Uterus (tissue), 3 donors: ENCODE measurements at regions not wholly inside any gene's neighbourhood (a gene's known extent, or its start where the extent isn't known, plus 50 kb on each side); places are given as distances from the start of the nearest gene placed in this dataset.
A peak's percentile ranks its signal among the peaks of the same experiment; 100 is the strongest.

Experiments used
- DNase-seq, 2 donors: peaks; one replicate each; pipeline ENCODE4 v3.0.0-alpha.2; 2019 to 2020
- H3K27ac ChIP-seq, 2 donors: fragments of 200-600 bp; sonication (generic); 1 replicate in 1 of 2; 2 replicates in 1 of 2; pipeline ENCODE4 v1.5.1; 2016 to 2018
- H3K27me3 ChIP-seq, 2 donors: fragments of 200-600 bp; sonication (generic); one replicate each; pipeline ENCODE4 v1.5.1; 2018 to 2019; ENCODE audit warnings: control low read depth in 1 of 2
- H3K36me3 ChIP-seq, 2 donors: fragments of 200-600 bp; sonication (generic); one replicate each; pipeline ENCODE4 v1.5.1; 2019; ENCODE audit warnings: control low read depth in 1 of 2
- H3K4me1 ChIP-seq, 2 donors: fragments of 200-600 bp; sonication (generic); one replicate each; pipeline ENCODE4 v1.5.1; 2018 to 2019; ENCODE audit warnings: control low read depth in 1 of 2
- H3K4me3 ChIP-seq, 2 donors: fragments of 200-600 bp; sonication (generic); 1 replicate in 1 of 2; 2 replicates in 1 of 2; pipeline ENCODE4 v1.5.1; 2018 to 2019; ENCODE audit warnings: mild to moderate bottlenecking in 1 of 2
- H3K9me3 ChIP-seq, 2 donors: fragments of 200-600 bp; sonication (generic); one replicate each; pipeline ENCODE4 v1.5.1; 2019; ENCODE audit warnings: control low read depth in 1 of 2
- CTCF ChIP-seq, 4 experiments: fragments of 200-600 bp in 2 of 4; fragments of 450-650 bp in 2 of 4; sonication (generic) in 2 of 4; IDR thresholded peaks; one replicate each; pipeline ENCODE4 v1.5.1; 2016 to 2019; ENCODE audit warnings: antibody characterized with exemption in 4 of 4, mild to moderate bottlenecking in 2 of 4, moderate library complexity in 1 of 4
- POLR2A ChIP-seq, 2 donors: fragments of 450-650 bp; IDR thresholded peaks; one replicate each; pipeline ENCODE4 v1.6.1; 2016; ENCODE audit warnings: antibody characterized with exemption in 2 of 2, mild to moderate bottlenecking in 1 of 2, moderate library complexity in 1 of 2
- intact Hi-C: fragments of 100-400 bp; cut with DNase I; formaldehyde crosslinking; loops from one replicate; pipeline ENCODE4 v1.15.1; 2023; ENCODE audit warnings: low total_unique reads
- donor health status: DM: yes; HTN: yes; CAD: no.

GRCh38 chr20:22904386-22904785 lies 130.7 kb upstream of the SSTR4 start:
- Histone ChIP-seq H3K4me3 (no peak overlapping the region), H3K9me3 (no peaks in the 10 kb centered on the region), H3K27me3 (no peaks in the 10 kb centered on the region), H3K27ac (no peak overlapping the region), H3K36me3 (no peaks in the 10 kb centered on the region), H3K4me1 (no peaks in the 10 kb centered on the region)
- DNase-seq: no peak
- intact Hi-C loops: no loop called here
- TF ChIP-seq CTCF (IDR thresholded peaks at IDR 0.05) (no peak), POLR2A (IDR thresholded peaks at IDR 0.05) (no peak)

GRCh38 chr20:22904905-22905304 lies 130.2 kb upstream of the SSTR4 start:
- intact Hi-C loops: no loop called here
- Histone ChIP-seq H3K27me3 (no peaks in the 10 kb centered on the region), H3K36me3 (no peaks in the 10 kb centered on the region), H3K9me3 (no peaks in the 10 kb centered on the region), H3K4me1 (no peaks in the 10 kb centered on the region), H3K27ac (no peak overlapping the region), H3K4me3 (no peak overlapping the region)
- DNase-seq: no peak
- TF ChIP-seq CTCF (IDR thresholded peaks at IDR 0.05) (no peak), POLR2A (IDR thresholded peaks at IDR 0.05) (no peak)

- intact Hi-C loops: no loop called here
- Histone ChIP-seq H3K27me3 (no peaks in the 10 kb centered on the region), H3K4me3 (no peak overlapping the region), H3K27ac (no peak overlapping the region), H3K4me1 (no peaks in the 10 kb centered on the region), H3K9me3 (no peaks in the 10 kb centered on the region), H3K36me3 (no peaks in the 10 kb centered on the region)
- TF ChIP-seq CTCF (IDR thresholded peaks at IDR 0.05) (no peak), POLR2A (IDR thresholded peaks at IDR 0.05) (no peak)
- DNase-seq: peak in 1 of 2 donors; percentile 19
Measured at GRCh38 chr20:22905658-22906057, 129.5 kb upstream of the SSTR4 start.

- intact Hi-C loops: no loop called here
- Histone ChIP-seq H3K9me3 (no peaks in the 10 kb centered on the region), H3K4me3 (no peak overlapping the region), H3K36me3 (no peaks in the 10 kb centered on the region), H3K27ac (no peak overlapping the region), H3K4me1 (no peaks in the 10 kb centered on the region), H3K27me3 (no peaks in the 10 kb centered on the region)
- no peak for DNase-seq
- TF ChIP-seq CTCF (IDR thresholded peaks at IDR 0.05): no peak
- TF ChIP-seq POLR2A (IDR thresholded peaks at IDR 0.05): no peak
Measured at GRCh38 chr20:22908437-22908836, 126.7 kb upstream of the SSTR4 start.

GRCh38 chr20:22908944-22909343 lies 126.2 kb upstream of the SSTR4 start:
- Histone ChIP-seq H3K36me3 (no peaks in the 10 kb centered on the region), H3K27me3 (no peaks in the 10 kb centered on the region), H3K27ac (no peak overlapping the region), H3K9me3 (no peaks in the 10 kb centered on the region), H3K4me1 (no peaks in the 10 kb centered on the region), H3K4me3 (no peak overlapping the region)
- TF ChIP-seq POLR2A (IDR thresholded peaks at IDR 0.05): no peak
- TF ChIP-seq CTCF (IDR thresholded peaks at IDR 0.05): no peak
- intact Hi-C loops: no loop called here
- no peak for DNase-seq
